OCI-LY1 (cell line): ENCODE measurements at regions not wholly inside any gene's neighbourhood (a gene's known extent, or its start where the extent isn't known, plus 50 kb on each side); places are given as distances from the start of the nearest gene placed in this dataset.

ENCODE experiments used
- H2AFZ ChIP-seq: fragments of 200-600 bp; sonication (generic), shearing (Covaris generic); 2 replicates; pipeline ENCODE4 v1.6.0; 2014; ENCODE audit warnings: antibody characterized with exemption, mild to moderate bottlenecking, low read length
- H3F3A ChIP-seq: fragments of 200-600 bp; sonication (generic), shearing (Covaris generic); 2 replicates; pipeline ENCODE4 v1.6.0; 2014; ENCODE audit warnings: mild to moderate bottlenecking, antibody characterized with exemption, low read length, moderate library complexity; ENCODE audit not compliant: insufficient read depth
- H3K27ac ChIP-seq: fragments of 200-600 bp; sonication (generic); 2 replicates; pipeline ENCODE4 v1.5.1; 2014; ENCODE audit warnings: low read length, mixed run types, mild to moderate bottlenecking, low read depth; ENCODE audit not compliant: poor library complexity, severe bottlenecking
- H3K27me3 ChIP-seq: fragments of 200-600 bp; sonication (generic); 2 replicates; pipeline ENCODE4 v1.6.0; 2014; ENCODE audit warnings: antibody characterized with exemption, mild to moderate bottlenecking, low read length, moderate library complexity; ENCODE audit not compliant: insufficient read depth
- H3K36me3 ChIP-seq: fragments of 200-600 bp; sonication (generic); 2 replicates; pipeline ENCODE4 v1.6.1; 2014; ENCODE audit warnings: mild to moderate bottlenecking, antibody characterized with exemption, low read length, moderate library complexity, mixed read lengths; ENCODE audit not compliant: insufficient read depth
- H3K4me1 ChIP-seq: fragments of 200-600 bp; sonication (generic); 2 replicates; pipeline ENCODE4 v1.5.1; 2014; ENCODE audit warnings: mild to moderate bottlenecking, low read length, moderate library complexity; ENCODE audit not compliant: insufficient read depth, severe bottlenecking
- H3K4me2 ChIP-seq: fragments of 200-600 bp; sonication (generic), shearing (Covaris generic); 2 replicates; pipeline ENCODE4 v1.6.1; 2014; ENCODE audit warnings: low read length
- H3K4me3 ChIP-seq: fragments of 200-600 bp; sonication (generic); 2 replicates; pipeline ENCODE4 v1.5.1; 2014; ENCODE audit warnings: low read length, low read depth, mild to moderate bottlenecking, mixed read lengths; ENCODE audit not compliant: poor library complexity, severe bottlenecking
- H3K79me2 ChIP-seq: fragments of 200-600 bp; shearing (Covaris generic); 2 replicates; pipeline ENCODE4 v1.6.1; 2016; ENCODE audit warnings: mixed run types, low read length, mixed read lengths; ENCODE audit not compliant: insufficient read depth
- H3K9ac ChIP-seq: fragments of 200-600 bp; sonication (generic), shearing (Covaris generic); 2 replicates; pipeline ENCODE4 v1.6.1; 2014; ENCODE audit warnings: mild to moderate bottlenecking, low read length, mixed read lengths
- H3K9me2 ChIP-seq: fragments of 200-600 bp; sonication (generic), shearing (Covaris generic); 2 replicates; pipeline ENCODE4 v1.6.1; 2014; ENCODE audit warnings: low read depth, mild to moderate bottlenecking, low read length, mixed read lengths
- H3K9me3 ChIP-seq: fragments of 200-600 bp; shearing (Covaris generic); 2 replicates; pipeline ENCODE4 v1.6.1; 2014; ENCODE audit warnings: low read length, mixed read lengths
- H4K20me1 ChIP-seq: fragments of 200-600 bp; sonication (generic), shearing (Covaris generic); 2 replicates; pipeline ENCODE4 v1.6.0; 2016; ENCODE audit warnings: mild to moderate bottlenecking, low read length; ENCODE audit not compliant: insufficient read depth
- CTCF ChIP-seq: fragments of 200-600 bp; sonication (generic), shearing (Covaris generic); IDR thresholded peaks from 2 replicates; pipeline ENCODE4 v1.5.1; 2017; ENCODE audit warnings: mild to moderate bottlenecking, antibody characterized with exemption, low read length, moderate library complexity, mixed read lengths
- EZH2 ChIP-seq: fragments of 200-600 bp; sonication (generic), shearing (Covaris generic); IDR thresholded peaks from 2 replicates; pipeline ENCODE4 v1.8.0; 2017; ENCODE audit warnings: borderline replicate concordance, mixed run types, mild to moderate bottlenecking, antibody characterized with exemption, low read length, moderate library complexity, mixed read lengths

GRCh38 chr7:70935854-70936253 lies 196.1 kb upstream of the GALNT17 start:
- H3K27me3 ChIP-seq, result peaks cover 9% of the 10 kb centered on the region; the same call in 1 of the 2 replicates
- no peaks in the 10 kb centered on the region for H3K9me3 ChIP-seq
- no peaks in the 10 kb centered on the region for H3K9me2 ChIP-seq
- H2AFZ ChIP-seq, result no peak overlapping the region
- H3K79me2 ChIP-seq, result no peaks in the 10 kb centered on the region
- H3F3A ChIP-seq, result no peaks in the 10 kb centered on the region
- H3K4me3 ChIP-seq, result no peak overlapping the region
- H3K4me2 ChIP-seq, result no peak overlapping the region
- no peaks in the 10 kb centered on the region for H4K20me1 ChIP-seq
- H3K4me1 ChIP-seq, result no peaks in the 10 kb centered on the region
- H3K9ac ChIP-seq, result no peak overlapping the region
- TF ChIP-seq EZH2 (no peak), CTCF (no peak)
- no peak overlapping the region for H3K27ac ChIP-seq
- no peaks in the 10 kb centered on the region for H3K36me3 ChIP-seq

- Histone ChIP-seq H3K36me3 (no peaks in the 10 kb centered on the region), H3K27ac (no peak overlapping the region), H2AFZ (no peak overlapping the region), H3K9me3 (no peaks in the 10 kb centered on the region), H3K79me2 (no peaks in the 10 kb centered on the region), H3K4me1 (no peaks in the 10 kb centered on the region), H3K27me3 (peaks cover 9% of the 10 kb centered on the region; the same call in 1 of the 2 replicates), H3F3A (no peaks in the 10 kb centered on the region), H3K9ac (no peak overlapping the region), H3K4me3 (no peak overlapping the region), H4K20me1 (no peaks in the 10 kb centered on the region), H3K4me2 (no peak overlapping the region), H3K9me2 (no peaks in the 10 kb centered on the region)
- no peak for TF ChIP-seq CTCF
- TF ChIP-seq EZH2, result no peak
These were observed 194.5 kb upstream of the GALNT17 start for GRCh38 chr7:70937424-70937823.

GRCh38 chr7:70940597-70940996 lies 191.3 kb upstream of the GALNT17 start:
- peaks cover 5% of the 10 kb centered on the region; the same call in 1 of the 2 replicates for H3K27me3 ChIP-seq
- no peaks in the 10 kb centered on the region for H3K9me3 ChIP-seq
- H3K79me2 ChIP-seq, result no peaks in the 10 kb centered on the region
- no peak overlapping the region for H3K9ac ChIP-seq
- no peak overlapping the region for H3K27ac ChIP-seq
- H3K9me2 ChIP-seq, result no peaks in the 10 kb centered on the region
- H3F3A ChIP-seq, result no peaks in the 10 kb centered on the region
- no peak overlapping the region for H3K4me2 ChIP-seq
- H4K20me1 ChIP-seq, result no peaks in the 10 kb centered on the region
- TF ChIP-seq EZH2 (no peak), CTCF (no peak)
- H3K4me3 ChIP-seq, result no peak overlapping the region
- no peaks in the 10 kb centered on the region for H3K36me3 ChIP-seq
- no peaks in the 10 kb centered on the region for H3K4me1 ChIP-seq
- no peak overlapping the region for H2AFZ ChIP-seq
